ENCODE measurements at regions not wholly inside any gene's neighbourhood (a gene's known extent, or its start where the extent isn't known, plus 50 kb on each side); places are given as distances from the start of the nearest gene placed in this dataset.
"Not testable (repeated sequence)": the region's sequence is repeated elsewhere in the genome, so short reads cannot be mapped to it uniquely, and the experiment has no call there.

DNA sequence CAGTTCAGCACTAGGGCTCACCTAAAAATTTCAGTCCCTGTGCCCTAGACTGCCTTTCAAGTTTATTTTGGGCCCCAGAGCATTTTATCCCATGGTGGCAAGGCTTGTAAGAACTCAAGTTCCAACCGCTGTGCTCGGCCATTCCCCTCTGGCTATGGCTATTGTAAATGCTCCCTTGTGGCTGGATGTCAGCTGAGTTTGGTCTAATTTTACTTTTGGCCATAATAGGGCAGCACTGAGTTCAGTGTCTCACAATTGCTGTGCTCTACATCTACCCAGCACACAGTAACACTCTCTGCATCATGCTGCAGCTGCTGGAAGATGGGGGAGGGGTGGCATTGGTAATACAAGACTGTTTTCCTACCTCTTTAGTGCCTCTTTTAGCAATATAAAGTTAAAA, 210.8 kb upstream of the IRS4 start:
- H3K9me3 ChIP-seq (ENCODE audit: control insufficient read depth, insufficient read depth, low read length), result no peaks in the 10 kb centered on the region

DNA sequence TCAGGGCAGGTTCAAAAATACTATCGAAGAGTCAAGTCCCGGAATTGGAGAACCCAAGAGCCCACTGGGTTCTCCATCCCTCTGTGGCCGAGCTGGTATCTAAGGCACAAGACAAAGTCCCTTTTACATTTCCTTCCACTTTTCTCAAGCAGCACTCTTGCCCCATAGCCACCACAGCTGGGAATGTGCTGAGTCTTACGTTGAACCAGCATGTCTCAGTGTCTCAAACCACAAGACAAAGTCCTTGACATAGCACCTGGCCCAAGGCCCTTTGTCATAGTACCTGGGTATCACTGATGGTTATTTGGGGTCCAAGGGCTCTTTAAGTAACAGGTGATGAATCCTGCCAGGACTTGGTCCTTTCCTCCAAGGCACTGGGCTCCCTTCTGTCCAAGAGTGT, 210.2 kb upstream of the IRS4 start:
- no peak overlapping the region for H3K4me3 ChIP-seq (ENCODE audit: low read depth, low read length)
- no peak overlapping the region for H3K9ac ChIP-seq (ENCODE audit: low read depth, low read length)
- H3K27me3 ChIP-seq (ENCODE audit: control insufficient read depth, insufficient read depth, low read length), result no peaks in the 10 kb centered on the region
- no peaks in the 10 kb centered on the region for H3K36me3 ChIP-seq (ENCODE audit: control insufficient read depth, insufficient read depth, low read length)
- no peaks in the 10 kb centered on the region for H3K9me3 ChIP-seq (ENCODE audit: control insufficient read depth, insufficient read depth, low read length)
- H3K4me1 ChIP-seq (ENCODE audit: control insufficient read depth, insufficient read depth, low read length), result no peaks in the 10 kb centered on the region

More for the DNA sequence above, 210.8 kb upstream of the IRS4 start:
- Histone ChIP-seq H3K4me1 (ENCODE audit: control insufficient read depth, insufficient read depth, low read length) (no peaks in the 10 kb centered on the region), H3K27me3 (ENCODE audit: control insufficient read depth, insufficient read depth, low read length) (no peaks in the 10 kb centered on the region), H3K4me3 (ENCODE audit: low read depth, low read length) (no peak overlapping the region), H3K9ac (ENCODE audit: low read depth, low read length) (no peak overlapping the region), H3K36me3 (ENCODE audit: control insufficient read depth, insufficient read depth, low read length) (no peaks in the 10 kb centered on the region)

DNA sequence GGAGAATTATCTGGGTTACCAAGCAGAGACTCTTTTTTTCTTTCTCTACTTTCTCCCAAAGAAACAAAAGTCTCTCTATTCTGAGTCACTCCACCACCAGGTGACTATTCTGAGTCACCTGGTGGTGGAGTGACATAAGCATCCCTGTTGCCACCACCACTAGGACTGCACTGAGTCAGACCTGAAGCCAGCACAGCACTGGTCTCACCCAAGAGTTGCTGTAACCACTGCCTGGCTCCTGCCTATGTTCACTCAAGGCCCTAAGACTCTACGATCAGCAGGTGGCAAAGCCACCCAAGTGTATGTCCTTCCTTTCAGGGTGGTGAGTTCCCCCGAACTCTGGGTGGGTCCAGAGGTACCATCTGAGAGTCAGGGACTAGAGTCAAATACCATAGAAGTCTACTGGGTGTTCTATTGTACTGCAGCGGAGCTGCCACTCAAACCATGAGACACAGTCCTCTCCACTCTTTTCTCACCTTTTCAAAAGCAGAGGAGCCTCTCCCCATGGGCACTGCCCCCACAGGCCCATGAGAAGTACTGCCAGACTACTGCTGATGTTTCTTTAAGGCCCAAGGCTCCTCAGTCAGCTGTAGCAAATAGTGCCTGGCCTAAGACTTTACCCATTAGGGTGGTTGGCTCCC, 209.6 kb upstream of the IRS4 start:
- Histone ChIP-seq H3K27me3 (ENCODE audit: control insufficient read depth, insufficient read depth, low read length) (no peaks in the 10 kb centered on the region), H3K36me3 (ENCODE audit: control insufficient read depth, insufficient read depth, low read length) (no peaks in the 10 kb centered on the region), H3K9me3 (ENCODE audit: control insufficient read depth, insufficient read depth, low read length) (no peaks in the 10 kb centered on the region)

DNA sequence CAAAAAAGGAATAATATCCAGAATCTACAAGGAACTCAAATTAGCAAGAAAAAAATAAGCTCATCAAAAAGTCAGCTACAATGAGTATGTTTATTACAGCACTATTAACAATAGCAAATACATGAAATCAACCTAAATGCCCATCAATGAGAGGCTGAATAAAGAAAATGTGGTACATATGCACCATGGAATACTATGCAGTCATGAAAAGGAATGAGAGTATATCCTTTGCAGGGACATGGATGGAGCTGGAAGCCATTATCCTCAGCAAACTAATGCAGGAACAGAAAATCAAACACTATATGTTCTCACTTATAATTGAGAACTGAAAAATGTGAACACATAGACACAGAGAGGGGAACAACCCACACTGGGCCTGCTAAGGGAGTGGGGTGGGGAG, 178.4 kb upstream of the IRS4 start:
- Histone ChIP-seq H3K36me3 (ENCODE audit: control insufficient read depth, insufficient read depth, low read length) (no peaks in the 10 kb centered on the region), H3K4me1 (ENCODE audit: control insufficient read depth, insufficient read depth, low read length) (no peaks in the 10 kb centered on the region), H3K9me3 (ENCODE audit: control insufficient read depth, insufficient read depth, low read length) (no peaks in the 10 kb centered on the region), H3K27me3 (ENCODE audit: control insufficient read depth, insufficient read depth, low read length) (no peaks in the 10 kb centered on the region), H3K4me3 (ENCODE audit: low read depth, low read length) (no peak overlapping the region), H3K9ac (ENCODE audit: low read depth, low read length) (no peak overlapping the region)

More for the DNA sequence above, 209.6 kb upstream of the IRS4 start:
- Histone ChIP-seq H3K9ac (ENCODE audit: low read depth, low read length) (no peak overlapping the region), H3K4me1 (ENCODE audit: control insufficient read depth, insufficient read depth, low read length) (no peaks in the 10 kb centered on the region), H3K4me3 (ENCODE audit: low read depth, low read length) (no peak overlapping the region)

DNA sequence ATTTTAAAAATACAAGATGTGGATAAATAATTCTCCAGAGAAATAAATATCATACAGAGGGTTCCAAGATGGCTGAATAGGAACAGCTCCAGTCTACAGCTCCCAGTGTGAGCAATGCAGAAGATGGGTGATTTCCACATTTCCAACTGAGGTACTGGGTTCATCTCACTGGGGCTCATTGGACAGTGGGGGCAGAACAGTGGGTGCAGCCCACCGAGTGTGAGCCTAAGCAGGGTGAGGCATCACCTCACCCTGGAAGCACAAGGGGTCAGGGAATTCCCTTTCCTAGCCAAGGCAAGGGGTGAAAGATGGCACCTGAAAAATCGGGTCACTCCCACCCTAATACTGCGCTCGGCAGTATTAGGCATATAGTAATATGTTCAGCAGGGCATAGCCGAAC, 167.5 kb upstream of the IRS4 start:
- not testable (repeated sequence) for H3K9ac ChIP-seq (ENCODE audit: low read depth, low read length); H3K36me3 ChIP-seq (ENCODE audit: control insufficient read depth, insufficient read depth, low read length); H3K9me3 ChIP-seq (ENCODE audit: control insufficient read depth, insufficient read depth, low read length); H3K4me3 ChIP-seq (ENCODE audit: low read depth, low read length); H3K27me3 ChIP-seq (ENCODE audit: control insufficient read depth, insufficient read depth, low read length); H3K4me1 ChIP-seq (ENCODE audit: control insufficient read depth, insufficient read depth, low read length)

DNA sequence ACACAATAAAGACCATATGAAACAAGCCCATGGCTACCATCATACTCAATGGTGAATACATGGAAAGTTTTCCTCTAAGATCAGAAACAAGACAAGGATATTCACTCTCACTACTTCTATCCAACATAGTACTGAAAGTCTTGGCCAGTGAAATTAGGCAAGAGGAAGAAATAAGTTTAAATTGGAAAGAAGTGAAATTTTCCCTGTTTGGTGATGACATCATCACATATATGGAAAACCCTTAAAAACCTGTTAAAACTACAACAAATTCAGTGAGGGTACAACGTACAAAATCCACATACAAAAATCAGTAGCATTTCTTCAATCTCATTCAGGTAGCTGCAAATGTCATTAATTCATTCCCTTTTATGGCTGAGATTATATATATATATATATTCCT, 164.0 kb upstream of the IRS4 start:
- H3K36me3 ChIP-seq (ENCODE audit: control insufficient read depth, insufficient read depth, low read length), result no peaks in the 10 kb centered on the region
- no peak overlapping the region for H3K4me3 ChIP-seq (ENCODE audit: low read depth, low read length)
- H3K4me1 ChIP-seq (ENCODE audit: control insufficient read depth, insufficient read depth, low read length), result no peaks in the 10 kb centered on the region
- H3K9ac ChIP-seq (ENCODE audit: low read depth, low read length), result no peak overlapping the region
- peaks cover 6% of the 10 kb centered on the region for H3K9me3 ChIP-seq (ENCODE audit: control insufficient read depth, insufficient read depth, low read length)
- no peaks in the 10 kb centered on the region for H3K27me3 ChIP-seq (ENCODE audit: control insufficient read depth, insufficient read depth, low read length)

DNA sequence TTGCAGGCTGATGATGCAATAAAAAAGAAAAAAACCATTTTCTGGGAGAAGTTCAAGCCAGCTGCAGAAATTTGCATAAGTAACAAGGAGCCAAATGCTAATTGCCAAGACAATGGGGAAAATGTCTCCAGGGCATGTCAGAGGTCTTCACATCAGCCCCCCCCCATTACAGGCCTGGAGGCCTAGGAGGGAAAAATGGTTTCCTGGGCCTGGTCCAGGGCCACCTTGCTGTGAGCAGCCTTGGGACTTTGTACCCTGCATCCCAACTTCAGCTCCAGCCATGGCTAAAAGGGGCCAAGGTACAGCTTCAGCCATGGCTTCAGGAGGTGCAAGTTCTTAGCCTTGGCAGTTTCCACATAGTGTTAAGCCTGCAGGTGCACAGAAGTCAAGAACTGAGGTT, 160.0 kb upstream of the IRS4 start:
- not testable (repeated sequence) for H3K4me3 ChIP-seq (ENCODE audit: low read depth, low read length); H3K36me3 ChIP-seq (ENCODE audit: control insufficient read depth, insufficient read depth, low read length); H3K4me1 ChIP-seq (ENCODE audit: control insufficient read depth, insufficient read depth, low read length); H3K27me3 ChIP-seq (ENCODE audit: control insufficient read depth, insufficient read depth, low read length); H3K9me3 ChIP-seq (ENCODE audit: control insufficient read depth, insufficient read depth, low read length); H3K9ac ChIP-seq (ENCODE audit: low read depth, low read length)

DNA sequence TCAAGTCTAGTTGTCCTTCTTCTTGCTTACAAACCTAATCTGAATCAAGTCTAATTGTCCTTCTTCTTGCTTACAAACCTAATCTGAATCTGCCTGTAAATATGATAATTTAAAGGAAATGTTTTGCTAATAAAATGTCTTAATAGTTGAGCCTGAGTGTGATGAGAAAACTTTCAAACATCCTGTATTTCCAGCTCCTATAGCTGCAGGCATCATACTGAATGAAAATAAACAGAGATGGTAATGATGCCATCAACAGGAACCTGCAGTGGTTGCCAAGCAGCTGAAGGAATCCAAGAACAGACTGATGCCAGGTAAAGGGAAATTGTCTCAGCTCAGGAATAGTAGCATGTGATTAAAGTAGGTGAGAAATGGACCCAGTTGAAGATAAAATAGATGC, 156.1 kb upstream of the IRS4 start:
- H3K9me3 ChIP-seq (ENCODE audit: control insufficient read depth, insufficient read depth, low read length), result peaks cover 6% of the 10 kb centered on the region
- H3K9ac ChIP-seq (ENCODE audit: low read depth, low read length), result no peak overlapping the region
- H3K36me3 ChIP-seq (ENCODE audit: control insufficient read depth, insufficient read depth, low read length), result no peaks in the 10 kb centered on the region
- H3K4me3 ChIP-seq (ENCODE audit: low read depth, low read length), result no peak overlapping the region
- H3K4me1 ChIP-seq (ENCODE audit: control insufficient read depth, insufficient read depth, low read length), result no peaks in the 10 kb centered on the region
- H3K27me3 ChIP-seq (ENCODE audit: control insufficient read depth, insufficient read depth, low read length), result no peaks in the 10 kb centered on the region

DNA sequence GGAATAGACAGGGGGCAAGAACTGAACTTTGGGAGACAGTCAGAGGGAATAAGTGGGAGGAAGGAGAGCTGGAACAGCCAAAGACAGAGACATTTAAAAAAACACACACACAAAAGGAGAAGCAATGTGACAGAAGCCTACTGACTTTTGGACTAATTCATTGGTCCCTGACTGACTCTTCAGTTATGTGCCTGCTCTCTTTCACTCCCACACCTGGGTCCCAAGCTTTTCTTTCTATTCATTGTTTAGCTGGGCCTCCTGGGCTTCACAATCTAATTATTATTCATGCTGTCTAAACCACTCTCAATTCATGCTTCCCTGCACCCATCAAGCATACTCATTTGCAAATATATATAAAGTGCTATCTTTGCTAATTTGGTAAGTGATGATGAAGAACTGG, 139.2 kb upstream of the IRS4 start:
- Histone ChIP-seq H3K4me3 (ENCODE audit: low read depth, low read length) (no peak overlapping the region), H3K9me3 (ENCODE audit: control insufficient read depth, insufficient read depth, low read length) (no peaks in the 10 kb centered on the region), H3K27me3 (ENCODE audit: control insufficient read depth, insufficient read depth, low read length) (peaks cover 7% of the 10 kb centered on the region), H3K9ac (ENCODE audit: low read depth, low read length) (no peak overlapping the region), H3K36me3 (ENCODE audit: control insufficient read depth, insufficient read depth, low read length) (no peaks in the 10 kb centered on the region), H3K4me1 (ENCODE audit: control insufficient read depth, insufficient read depth, low read length) (peaks cover 21% of the 10 kb centered on the region)

DNA sequence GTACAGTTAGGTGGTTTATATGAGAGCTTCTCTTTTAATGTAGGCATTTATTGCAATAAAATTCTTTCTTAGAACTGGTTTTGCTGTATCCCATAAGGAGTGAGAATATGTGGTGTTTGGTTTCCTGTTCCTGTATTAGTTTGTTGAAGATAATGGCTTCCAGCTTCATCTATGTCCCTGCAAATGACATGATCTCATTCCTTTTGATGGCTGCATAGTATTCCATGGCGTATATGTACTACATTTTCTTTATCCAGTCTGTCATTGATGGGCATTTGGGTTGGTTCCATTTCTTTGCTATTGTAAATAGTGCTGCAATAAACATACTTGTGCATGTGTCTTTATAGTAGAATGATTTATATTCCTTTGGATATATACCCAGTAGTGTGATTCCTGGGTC, 106.7 kb upstream of the IRS4 start:
- not testable (repeated sequence) for H3K4me3 ChIP-seq (ENCODE audit: low read depth, low read length); H3K4me1 ChIP-seq (ENCODE audit: control insufficient read depth, insufficient read depth, low read length); H3K9me3 ChIP-seq (ENCODE audit: control insufficient read depth, insufficient read depth, low read length); H3K27me3 ChIP-seq (ENCODE audit: control insufficient read depth, insufficient read depth, low read length); H3K36me3 ChIP-seq (ENCODE audit: control insufficient read depth, insufficient read depth, low read length); H3K9ac ChIP-seq (ENCODE audit: low read depth, low read length)

DNA sequence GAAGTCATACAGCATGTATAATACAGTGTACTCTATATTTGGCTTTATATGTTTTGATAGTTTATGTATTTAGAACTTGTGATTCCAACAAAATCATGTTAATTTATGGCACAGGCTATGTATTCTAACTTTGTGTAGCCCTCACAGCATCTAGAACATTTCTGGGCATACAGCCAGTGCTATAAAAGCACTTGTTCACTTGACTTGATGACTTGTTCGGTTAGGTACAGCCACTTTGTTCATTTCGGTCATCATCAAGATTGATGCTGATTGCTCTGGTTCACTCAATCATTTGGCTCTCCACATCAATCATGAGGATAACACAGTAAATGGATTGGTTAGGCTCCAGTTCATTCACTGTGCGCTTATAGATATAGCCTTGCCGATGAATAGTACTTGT, 97.6 kb upstream of the IRS4 start:
- Histone ChIP-seq H3K9ac (ENCODE audit: low read depth, low read length) (no peak overlapping the region), H3K4me3 (ENCODE audit: low read depth, low read length) (no peak overlapping the region), H3K36me3 (ENCODE audit: control insufficient read depth, insufficient read depth, low read length) (no peaks in the 10 kb centered on the region), H3K4me1 (ENCODE audit: control insufficient read depth, insufficient read depth, low read length) (no peaks in the 10 kb centered on the region), H3K9me3 (ENCODE audit: control insufficient read depth, insufficient read depth, low read length) (no peaks in the 10 kb centered on the region), H3K27me3 (ENCODE audit: control insufficient read depth, insufficient read depth, low read length) (no peaks in the 10 kb centered on the region)

DNA sequence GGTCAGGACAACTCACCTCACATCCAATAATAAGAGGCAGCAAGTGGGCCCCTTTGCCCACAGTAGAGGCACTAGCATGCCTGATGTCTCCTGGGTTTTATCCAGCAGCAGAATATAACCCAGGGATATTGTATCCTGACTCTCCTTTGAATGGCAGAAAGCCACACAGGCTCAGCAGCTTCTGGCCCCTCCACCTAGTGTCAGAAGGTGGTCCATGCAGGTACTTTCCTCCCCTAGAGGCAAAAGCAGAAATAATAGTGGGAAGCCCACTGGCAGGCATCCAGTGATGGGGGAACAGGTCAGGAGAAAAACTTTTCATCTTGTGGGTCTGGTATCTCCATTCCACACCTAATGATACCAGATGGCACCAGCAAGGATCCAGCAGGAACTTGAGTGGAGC, 75.5 kb upstream of the IRS4 start:
- Histone ChIP-seq H3K27me3 (ENCODE audit: control insufficient read depth, insufficient read depth, low read length) (no peaks in the 10 kb centered on the region), H3K36me3 (ENCODE audit: control insufficient read depth, insufficient read depth, low read length) (no peaks in the 10 kb centered on the region), H3K9ac (ENCODE audit: low read depth, low read length) (no peak overlapping the region), H3K4me1 (ENCODE audit: control insufficient read depth, insufficient read depth, low read length) (no peaks in the 10 kb centered on the region), H3K4me3 (ENCODE audit: low read depth, low read length) (no peak overlapping the region), H3K9me3 (ENCODE audit: control insufficient read depth, insufficient read depth, low read length) (no peaks in the 10 kb centered on the region)

DNA sequence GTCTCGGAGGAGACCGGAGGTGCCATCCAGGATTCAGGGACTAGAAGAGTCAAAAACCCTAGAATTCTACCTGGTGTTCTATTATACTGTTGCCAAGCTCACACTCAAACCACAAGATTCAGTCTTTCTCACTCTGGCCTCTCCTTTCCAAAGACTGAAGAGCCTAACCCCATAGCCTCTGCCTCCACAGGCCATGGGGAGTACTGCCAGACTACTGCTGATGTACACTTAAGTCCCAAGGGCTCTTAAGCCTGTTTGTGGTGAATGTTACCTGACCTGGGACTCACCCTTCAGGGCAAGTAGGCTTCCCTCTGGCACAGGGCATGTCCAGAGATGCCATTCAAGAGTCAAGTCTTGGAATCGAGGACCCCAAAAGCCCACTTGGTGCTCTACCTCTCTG, 58.9 kb upstream of the IRS4 start:
- Histone ChIP-seq H3K4me3 (ENCODE audit: low read depth, low read length) (no peak overlapping the region), H3K27me3 (ENCODE audit: control insufficient read depth, insufficient read depth, low read length) (no peaks in the 10 kb centered on the region), H3K9ac (ENCODE audit: low read depth, low read length) (no peak overlapping the region)

More for the DNA sequence above, 58.9 kb upstream of the IRS4 start:
- Histone ChIP-seq H3K36me3 (ENCODE audit: control insufficient read depth, insufficient read depth, low read length) (no peaks in the 10 kb centered on the region), H3K4me1 (ENCODE audit: control insufficient read depth, insufficient read depth, low read length) (no peaks in the 10 kb centered on the region), H3K9me3 (ENCODE audit: control insufficient read depth, insufficient read depth, low read length) (no peaks in the 10 kb centered on the region)

Data from iPS-15b (cell line).